ENCODE measurements at regions not wholly inside any gene's neighbourhood (a gene's known extent, or its start where the extent isn't known, plus 50 kb on each side); places are given as distances from the start of the nearest gene placed in this dataset.

GRCh38 chr4:19746377-19746776 lies 505.3 kb upstream of the SLIT2 start:
- Mint-ChIP-seq H3K36me3 (ENCODE audit: insufficient read depth in 1 of 3, low read depth in 3 of 3) (no peaks in the 10 kb centered on the region), H3K27ac (no peak overlapping the region), H3K27me3 (ENCODE audit: low read depth) (no peaks in the 10 kb centered on the region), H3K4me1 (no peaks in the 10 kb centered on the region), H3K9me3 (no peaks in the 10 kb centered on the region), H3K4me3 (no peak overlapping the region)
- no peak for TF ChIP-seq CTCF (conservative IDR thresholded peaks at IDR 0.05)
- Histone ChIP-seq H3K18ac (ENCODE audit: insufficient read length, low read depth, low read length) (no peak overlapping the region), H3K79me2 (ENCODE audit: insufficient read depth, low read length) (no peaks in the 10 kb centered on the region), H2BK12ac (ENCODE audit: insufficient read length, low read depth, low read length) (no peak overlapping the region), H3K79me1 (ENCODE audit: insufficient read depth, low read depth, low read length, poor library complexity, severe bottlenecking) (no peaks in the 10 kb centered on the region), H2BK120ac (ENCODE audit: low read depth, low read length, poor library complexity, severe bottlenecking) (no peak overlapping the region), H3T11ph (ENCODE audit: low read length) (no peak overlapping the region), H2AFZ (ENCODE audit: low read length) (no peak overlapping the region), H3K4me2 (ENCODE audit: insufficient read depth, insufficient read length, low read length) (no peak overlapping the region), H2BK20ac (ENCODE audit: low read depth, low read length, poor library complexity, severe bottlenecking) (no peak overlapping the region), H2AK5ac (ENCODE audit: insufficient read length, low read length) (no peak overlapping the region), H4K20me1 (ENCODE audit: control insufficient read depth, insufficient read depth, insufficient read length) (no peaks in the 10 kb centered on the region), H3K56ac (ENCODE audit: insufficient read length, low read depth, low read length) (no peak overlapping the region), H3K9me3 (ENCODE audit: control insufficient read depth, low read depth, low read length) (no peaks in the 10 kb centered on the region), H3K27me3 (ENCODE audit: insufficient read depth, low read length) (no peaks in the 10 kb centered on the region), H2BK15ac (ENCODE audit: low read depth, low read length) (no peak overlapping the region), H3K27ac (ENCODE audit: insufficient read length, low read depth, low read length) (no peak overlapping the region), H3K23ac (ENCODE audit: insufficient read length, low read depth, low read length) (no peak overlapping the region), H3K4ac (ENCODE audit: low read depth, low read length) (no peak overlapping the region), H3K9ac (ENCODE audit: extremely low read depth, insufficient read length, low read length) (no peak overlapping the region), H4K91ac (ENCODE audit: insufficient read length, low read depth, low read length) (no peak overlapping the region), H3K23me2 (ENCODE audit: insufficient read length, low read depth, low read length, poor library complexity, severe bottlenecking) (no peaks in the 10 kb centered on the region), H3K4me1 (ENCODE audit: insufficient read depth, low read length) (no peaks in the 10 kb centered on the region), H4K5ac (ENCODE audit: insufficient read length, low read depth, low read length) (no peak overlapping the region), H2BK5ac (ENCODE audit: insufficient read length, low read length) (no peak overlapping the region), H3K14ac (ENCODE audit: insufficient read depth, low read length) (no peak overlapping the region), H4K8ac (replicated peaks; ENCODE audit: insufficient read length, low read depth, low read length) (no peak overlapping the region)
- no CpG with 5 or more reads among the region's 2 CpGs for WGBS (ENCODE audit: extremely low coverage, insufficient read length, low lambda C conversion rate)
- DNase-seq: no peak
